Activated T-cell treated with anti-CD3 and anti-CD28 coated beads for 48 hours (primary cell): ENCODE measurements at regions not wholly inside any gene's neighbourhood (a gene's known extent, or its start where the extent isn't known, plus 50 kb on each side); places are given as distances from the start of the nearest gene placed in this dataset.

Source experiments
- DNase-seq: peaks from one replicate; pipeline ENCODE4 v3.0.0-alpha.2; 2020; ENCODE audit warnings: low read depth

DNA sequence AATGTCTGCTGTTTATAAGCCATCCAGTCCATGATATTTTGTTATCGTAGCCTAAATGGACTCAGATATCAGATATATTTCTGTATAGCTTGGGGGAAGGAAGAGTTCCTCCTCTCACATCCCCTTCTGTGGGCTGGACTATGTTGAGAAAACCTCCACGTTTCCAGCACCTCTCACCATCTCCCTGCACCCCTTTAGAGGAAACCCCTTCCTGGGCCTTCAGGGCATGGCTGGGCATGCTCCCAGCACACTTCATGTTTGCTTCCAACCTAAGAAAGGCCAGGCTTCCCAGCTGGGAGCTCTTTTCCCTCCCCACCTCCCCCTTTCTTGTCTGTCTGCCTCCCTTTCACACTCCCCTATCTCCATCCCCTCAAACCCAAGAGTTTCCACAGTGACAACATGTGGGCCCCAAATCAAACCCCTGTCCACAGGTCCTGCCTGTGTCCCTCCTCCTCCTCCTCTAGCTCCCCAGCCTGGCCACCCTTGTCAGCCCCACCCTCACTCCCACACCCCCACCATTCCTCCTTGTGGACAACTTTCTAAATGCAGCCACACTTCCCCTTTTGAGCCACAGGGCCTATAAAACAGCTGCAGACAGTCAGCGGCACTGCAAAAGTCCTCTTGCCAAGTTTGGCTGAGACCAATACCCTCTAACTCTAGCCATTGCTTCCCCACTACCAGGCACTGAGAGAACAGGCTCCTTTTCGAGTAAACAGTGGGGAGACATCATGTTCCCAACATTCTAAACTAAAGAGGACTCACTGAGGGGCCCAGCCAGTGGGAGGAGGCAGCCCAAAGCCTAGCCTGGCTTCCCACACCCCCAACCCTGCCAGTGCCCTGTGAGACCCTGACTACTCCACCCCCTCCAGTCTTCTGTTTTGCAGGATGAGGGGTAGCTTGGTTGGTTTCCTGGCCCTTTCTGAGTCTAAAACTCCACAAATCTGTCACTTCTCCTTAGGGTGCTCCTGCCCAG is 120.5 kb downstream of the ZFP36L2 start:
- DNase-seq: no peak

DNA sequence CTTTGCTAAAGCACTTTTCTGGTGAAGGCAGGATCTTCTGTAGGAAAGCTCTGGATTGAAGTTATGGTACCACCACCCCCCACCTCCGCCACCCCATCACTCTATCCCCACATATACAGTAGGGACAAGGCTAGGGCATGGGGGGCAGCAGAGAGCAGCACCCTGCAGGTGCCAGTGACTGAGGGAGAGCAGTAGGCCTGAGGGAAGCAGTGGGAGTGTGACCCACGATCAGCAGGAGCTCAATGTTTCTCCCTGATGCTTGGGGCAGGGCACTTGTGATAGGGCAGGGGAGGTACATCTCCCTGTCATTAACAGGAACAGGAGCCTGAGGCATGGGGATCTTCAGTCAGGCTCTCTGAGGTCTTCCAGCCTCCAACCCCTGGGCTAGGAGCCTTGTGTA is 121.6 kb downstream of the ZFP36L2 start:
- DNase-seq: no peak

DNA sequence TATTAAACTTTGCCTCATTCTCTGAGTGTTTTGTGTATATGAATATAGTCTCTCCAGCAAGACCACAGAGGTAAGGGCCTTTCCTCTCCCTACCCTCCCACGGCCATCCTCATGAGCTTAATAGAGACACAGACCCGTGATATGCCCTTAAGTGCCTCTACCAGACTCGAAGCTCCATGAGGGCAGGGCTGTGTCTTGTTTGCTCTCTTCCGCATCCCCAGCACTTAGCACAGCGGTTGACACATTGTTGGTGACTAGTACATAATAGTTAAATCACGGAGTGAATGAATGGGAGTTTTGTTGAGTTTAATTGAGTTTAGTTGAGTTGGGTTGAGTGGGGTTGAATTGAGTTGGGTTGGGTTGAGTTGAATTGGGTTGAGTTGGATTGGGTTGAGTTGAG is 122.3 kb downstream of the ZFP36L2 start:
- no peak for DNase-seq

- DNase-seq: no peak
Measured at GRCh38 chr2:43103093-43103404, 123.4 kb downstream of the ZFP36L2 start.

DNA sequence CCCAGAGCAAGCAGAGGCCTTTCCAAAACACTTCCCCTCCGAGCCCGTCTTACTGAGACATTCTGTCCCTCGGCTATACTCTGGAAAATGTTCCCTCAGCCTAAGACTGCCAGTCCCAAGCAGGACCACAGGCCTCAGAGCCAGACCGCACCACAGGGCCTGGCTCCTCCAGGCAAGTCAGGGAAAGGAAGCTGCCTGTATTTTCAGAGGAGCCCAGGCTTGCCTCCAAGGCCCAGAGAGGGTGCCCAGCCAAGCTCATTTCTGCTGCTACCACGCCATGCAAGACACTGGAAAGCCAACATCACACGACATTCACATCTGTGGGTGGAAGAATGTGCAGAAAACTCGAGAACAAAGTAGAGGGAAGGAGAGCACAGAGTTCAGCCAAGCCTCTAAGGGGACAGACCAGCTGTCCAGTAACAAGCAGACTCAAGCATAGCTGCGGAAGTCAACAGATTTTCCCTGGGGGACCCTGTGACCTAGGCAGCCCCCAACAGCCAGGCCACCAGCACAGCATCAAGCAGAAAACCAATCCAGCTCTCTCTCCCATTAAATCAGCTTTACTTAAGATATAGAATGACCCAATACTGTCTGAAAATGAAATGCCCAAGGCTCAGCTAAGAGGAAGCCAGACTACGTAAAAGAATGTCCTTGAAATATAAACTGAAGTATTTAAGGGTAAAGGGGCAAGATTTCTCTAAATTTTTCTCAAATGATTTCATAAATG is 123.9 kb downstream of the ZFP36L2 start:
- no peak for DNase-seq

DNA sequence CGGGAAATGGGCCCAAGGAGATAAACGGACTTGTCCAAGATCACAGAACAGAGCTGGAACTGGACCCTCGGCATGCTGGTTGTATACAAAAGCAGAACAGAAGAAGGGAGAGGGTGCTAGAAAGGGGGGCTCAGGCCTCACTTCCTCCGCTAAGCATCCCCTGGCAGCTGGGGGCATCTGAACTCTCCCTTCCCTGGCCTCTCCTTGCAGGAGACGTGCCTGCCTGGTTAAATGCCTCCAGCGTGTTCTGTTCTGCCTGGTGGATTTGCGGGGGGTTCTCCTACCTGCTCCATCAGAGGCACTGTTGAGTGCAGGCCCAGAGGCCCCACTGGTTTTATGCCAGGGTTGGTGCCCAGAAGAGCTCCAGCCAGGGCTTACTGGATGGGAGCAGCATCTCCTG is 124.7 kb downstream of the ZFP36L2 start:
- DNase-seq: no peak

DNA sequence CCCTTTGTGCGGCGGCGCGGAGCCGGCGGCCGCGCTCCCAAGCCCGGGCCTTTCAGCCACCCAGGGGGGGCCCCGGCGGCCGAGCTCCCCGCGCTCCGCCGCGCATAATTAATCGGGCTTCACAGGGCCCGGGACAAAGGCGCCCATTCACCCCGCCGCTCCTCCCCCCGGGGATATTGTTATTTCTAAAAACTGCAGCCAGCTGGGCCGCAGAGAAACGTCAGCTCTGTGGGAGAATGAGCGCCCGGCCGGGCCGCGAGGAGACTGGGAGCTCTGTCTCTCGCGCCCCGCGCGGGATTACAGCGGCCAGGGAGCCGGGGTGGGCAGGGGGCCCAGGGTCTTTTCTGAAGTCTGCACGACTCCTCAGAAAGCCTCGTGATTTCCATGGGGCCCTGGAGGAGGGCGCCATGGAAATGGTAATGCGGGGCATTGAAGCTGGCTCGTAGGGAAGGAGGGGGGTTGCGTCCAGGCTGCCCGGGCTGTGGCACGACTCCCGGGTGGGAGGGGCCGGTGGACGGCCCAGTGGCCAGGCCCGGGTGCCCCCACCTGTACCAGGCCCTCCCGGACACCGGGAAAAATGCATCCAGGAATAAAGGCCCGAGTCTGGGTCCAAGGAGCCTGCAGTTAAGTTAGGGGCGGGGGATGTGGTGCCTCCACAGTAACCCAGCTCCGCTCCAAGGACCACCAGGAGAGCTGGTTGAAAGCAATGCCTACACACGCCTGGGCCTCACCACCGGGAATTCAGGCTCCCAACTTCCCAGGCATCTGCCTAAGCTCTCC is 125.3 kb downstream of the ZFP36L2 start:
- DNase-seq: no peak

- DNase-seq: no peak
Measured at GRCh38 chr2:43100362-43100882, 126.0 kb downstream of the ZFP36L2 start.

DNA sequence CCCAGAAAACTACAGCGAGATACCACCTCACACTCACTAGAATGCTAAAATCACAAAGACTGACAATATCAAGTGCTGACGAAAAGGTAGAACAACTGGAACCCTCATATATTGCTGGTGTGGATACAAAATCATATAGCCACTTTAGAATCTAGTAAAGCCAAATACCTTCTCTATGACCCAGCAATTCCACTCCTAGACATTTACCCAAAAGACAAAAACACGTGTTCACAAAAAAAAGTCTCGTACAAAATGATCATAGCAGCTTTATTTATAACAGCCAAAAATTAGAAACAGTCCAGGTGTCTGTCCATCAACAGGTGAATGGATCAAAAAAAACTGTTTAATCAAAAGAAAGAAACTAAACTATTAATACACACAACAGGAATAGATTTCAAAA is 126.6 kb downstream of the ZFP36L2 start:
- no peak for DNase-seq

DNA sequence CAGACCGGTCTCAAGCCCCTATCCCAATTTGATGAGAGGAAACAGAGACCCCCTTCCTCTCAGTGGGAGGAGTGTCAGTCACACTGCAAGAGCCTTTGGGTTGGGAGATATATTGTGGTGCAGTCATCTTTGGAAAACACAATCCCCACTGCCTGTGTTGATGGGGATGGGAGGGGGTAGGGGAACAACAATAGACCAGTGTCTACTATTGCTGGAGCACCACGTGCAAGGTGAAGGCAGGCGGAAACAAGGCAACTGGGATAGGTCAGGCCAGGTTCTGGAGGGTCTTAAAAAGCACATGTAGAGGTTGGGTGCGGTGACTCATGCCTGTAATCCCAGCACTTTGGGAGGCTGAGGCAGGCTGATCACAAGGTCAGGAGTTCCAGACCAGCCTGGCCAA is 127.9 kb downstream of the ZFP36L2 start:
- DNase-seq: no peak

- no peak for DNase-seq
Measured at GRCh38 chr2:43097644-43098408, 128.6 kb downstream of the ZFP36L2 start.

DNA sequence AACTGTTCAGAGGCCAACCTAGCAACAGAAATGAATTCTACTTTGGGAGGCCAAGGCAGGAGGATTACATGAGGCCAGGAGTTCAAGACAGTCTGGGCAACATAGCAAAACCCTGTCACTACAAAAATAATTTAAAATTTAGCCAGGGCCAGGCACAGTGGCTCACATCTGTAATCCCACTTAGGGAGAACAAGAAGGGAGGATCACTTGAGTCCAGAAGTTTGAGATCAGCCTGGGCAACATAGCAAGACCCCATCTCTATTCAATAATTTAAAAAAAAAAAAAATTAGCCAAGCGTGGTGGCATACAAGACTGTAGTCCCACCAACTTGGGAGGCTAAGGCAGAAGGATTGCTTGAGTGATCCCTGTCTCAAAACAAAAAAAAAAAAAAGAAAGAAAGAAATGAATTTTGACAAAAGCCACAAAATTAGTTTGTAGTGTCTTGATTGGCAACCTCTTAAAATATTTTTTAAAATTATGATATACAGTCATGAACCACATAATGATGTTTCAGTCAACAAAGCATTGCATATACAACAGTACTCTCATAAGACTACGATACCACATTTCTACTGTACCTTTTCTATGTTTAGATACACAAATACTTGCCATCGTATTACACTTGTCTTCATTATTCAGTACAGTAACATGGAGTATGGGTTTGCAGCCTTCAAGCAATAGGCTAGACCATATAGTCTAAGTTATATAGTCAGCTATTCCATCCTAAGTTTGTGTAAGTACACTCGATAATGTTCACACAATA is 130.7 kb downstream of the ZFP36L2 start:
- DNase-seq: no peak

DNA sequence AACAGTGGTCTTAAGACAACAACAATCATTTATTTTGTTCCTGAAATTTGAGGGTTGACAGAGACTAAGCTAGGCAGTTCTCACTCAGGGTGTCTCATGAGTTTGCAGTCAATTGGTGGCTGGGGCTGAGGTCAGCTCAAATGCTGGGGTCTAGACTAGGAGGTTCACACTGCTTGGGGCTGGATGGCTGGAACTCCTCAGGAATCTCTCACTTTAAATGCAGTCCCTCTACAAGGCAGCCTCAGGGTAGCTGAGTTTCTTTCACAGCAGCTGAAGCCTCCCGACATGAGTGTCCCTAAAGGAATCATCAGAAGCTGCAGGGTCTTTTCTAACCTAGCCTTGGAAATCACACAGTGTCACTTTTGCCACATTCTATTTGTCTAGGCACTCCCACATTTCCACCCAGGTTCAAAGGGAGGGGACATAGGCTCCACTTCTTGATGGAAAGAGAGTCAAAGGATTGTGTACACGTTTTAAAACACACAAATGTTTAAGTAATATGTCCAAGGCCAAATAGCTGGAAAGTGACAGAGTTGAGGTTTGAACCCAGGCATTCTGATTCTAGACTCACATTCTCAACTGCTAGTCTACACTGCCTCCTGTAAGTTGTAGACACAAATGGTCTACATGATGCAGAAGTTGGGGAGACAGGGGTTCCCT is 133.8 kb downstream of the ZFP36L2 start:
- no peak for DNase-seq

GRCh38 chr2:43090317-43090716 is 136.1 kb downstream of the ZFP36L2 start:
- DNase-seq: no peak

GRCh38 chr2:43088143-43089073 is 138.0 kb downstream of the ZFP36L2 start:
- no peak for DNase-seq

DNA sequence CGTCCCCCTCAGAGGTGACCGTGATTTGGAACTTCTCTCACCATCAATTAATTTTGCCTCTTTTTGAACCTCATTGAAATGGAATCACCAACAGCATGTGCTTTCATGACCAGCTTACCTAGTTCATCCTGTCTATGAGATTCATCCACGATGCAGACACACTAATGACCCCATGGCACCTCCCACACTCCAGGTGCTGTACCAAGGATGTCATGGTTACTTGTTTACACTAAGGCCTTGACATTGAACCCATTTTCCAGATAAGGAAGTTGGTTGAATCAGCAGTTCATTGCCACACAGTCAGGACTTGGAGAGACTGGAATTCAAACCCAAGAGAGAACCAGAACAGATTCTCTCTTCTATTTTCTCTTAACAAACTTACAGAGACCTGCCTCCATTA is 139.0 kb downstream of the ZFP36L2 start:
- DNase-seq: no peak

- DNase-seq: no peak
Measured at GRCh38 chr2:43086451-43087221, 139.8 kb downstream of the ZFP36L2 start.

- DNase-seq: no peak
Measured at GRCh38 chr2:43085929-43086328, 140.5 kb downstream of the ZFP36L2 start.
